Retina (tissue), 1 donor: ENCODE measurements at regions not wholly inside any gene's neighbourhood (a gene's known extent, or its start where the extent isn't known, plus 50 kb on each side); places are given as distances from the start of the nearest gene placed in this dataset.
"Not testable (repeated sequence)": the region's sequence is repeated elsewhere in the genome, so short reads cannot be mapped to it uniquely, and the experiment has no call there.

Experiments used
- DNase-seq: peaks from one replicate; pipeline ENCODE4 v3.0.0-alpha.2; 2016

GRCh38 chr18:38563396-38563980 lies 997.9 kb upstream of the CELF4 start:
- no peak for DNase-seq

GRCh38 chr18:38557006-38557405 lies 991.4 kb upstream of the CELF4 start:
- no peak for DNase-seq

- no peak for DNase-seq
Measured at GRCh38 chr18:38552732-38553321, 987.2 kb upstream of the CELF4 start.

- DNase-seq = no peak
Measured at GRCh38 chr18:38551881-38552280, 986.3 kb upstream of the CELF4 start.

GRCh38 chr18:38545071-38545470 lies 979.5 kb upstream of the CELF4 start:
- no peak for DNase-seq

- DNase-seq = no peak
Measured at GRCh38 chr18:38539856-38540255, 974.3 kb upstream of the CELF4 start.

GRCh38 chr18:38539371-38539770 lies 973.8 kb upstream of the CELF4 start:
- peak; percentile 43 for DNase-seq

- no peak for DNase-seq
Measured at GRCh38 chr18:38534073-38534472, 968.5 kb upstream of the CELF4 start.

GRCh38 chr18:38526922-38527321 lies 961.3 kb upstream of the CELF4 start:
- no peak for DNase-seq

- DNase-seq = no peak
Measured at GRCh38 chr18:38525039-38525438, 959.4 kb upstream of the CELF4 start.

- DNase-seq = no peak
Measured at GRCh38 chr18:38520786-38521185, 955.2 kb upstream of the CELF4 start.

GRCh38 chr18:38502539-38502938 lies 936.9 kb upstream of the CELF4 start:
- no peak for DNase-seq

- no peak for DNase-seq
Measured at GRCh38 chr18:38497266-38497665, 931.7 kb upstream of the CELF4 start.

- DNase-seq = no peak
Measured at GRCh38 chr18:38496222-38496793, 930.7 kb upstream of the CELF4 start.

GRCh38 chr18:38494065-38494464 lies 928.5 kb upstream of the CELF4 start:
- DNase-seq = no peak

GRCh38 chr18:38491195-38491594 lies 925.6 kb upstream of the CELF4 start:
- DNase-seq = no peak

- not testable (repeated sequence) for DNase-seq
Measured at GRCh38 chr18:38489721-38490120, 924.1 kb upstream of the CELF4 start.

GRCh38 chr18:38487521-38487920 lies 921.9 kb upstream of the CELF4 start:
- DNase-seq = no peak

GRCh38 chr18:38483326-38483725 lies 917.7 kb upstream of the CELF4 start:
- DNase-seq = no peak

GRCh38 chr18:38481576-38481975 lies 916.0 kb upstream of the CELF4 start:
- peak; percentile 59 for DNase-seq

GRCh38 chr18:38475686-38476085 lies 910.1 kb upstream of the CELF4 start:
- DNase-seq = no peak

- DNase-seq = no peak
Measured at GRCh38 chr18:38473535-38473934, 907.9 kb upstream of the CELF4 start.

GRCh38 chr18:38470421-38470820 lies 904.8 kb upstream of the CELF4 start:
- no peak for DNase-seq

- peak; percentile 54 for DNase-seq
Measured at GRCh38 chr18:38466426-38466825, 900.8 kb upstream of the CELF4 start.

GRCh38 chr18:38464024-38464423 lies 898.4 kb upstream of the CELF4 start:
- DNase-seq = no peak
